Immature natural killer cell (primary cell): ENCODE measurements at regions not wholly inside any gene's neighbourhood (a gene's known extent, or its start where the extent isn't known, plus 50 kb on each side); places are given as distances from the start of the nearest gene placed in this dataset.
"Not testable (repeated sequence)": the region's sequence is repeated elsewhere in the genome, so short reads cannot be mapped to it uniquely, and the experiment has no call there.

ENCODE experiments used
- DNase-seq, 3 donors: peaks; one replicate each; pipeline ENCODE4 v3.0.0; 2022; ENCODE audit warnings: mixed read lengths in 1 of 3
- H3K27ac Mint-ChIP-seq, 6 donors: one replicate each; pipeline ENCODE4 v1.8.0; 2020; ENCODE audit warnings: mixed read lengths in 6 of 6, mild to moderate bottlenecking in 5 of 6, inconsistent platforms in 4 of 6, moderate library complexity in 3 of 6
- H3K27me3 Mint-ChIP-seq, 3 donors: one replicate each; pipeline ENCODE4 v1.8.0; 2020 to 2021; ENCODE audit warnings: low read depth in 3 of 3, mild to moderate bottlenecking in 3 of 3, mixed read lengths in 3 of 3, moderate library complexity in 3 of 3, inconsistent platforms in 1 of 3
- H3K36me3 Mint-ChIP-seq, 3 donors: one replicate each; pipeline ENCODE4 v1.8.0; 2020; ENCODE audit warnings: mixed read lengths in 3 of 3, inconsistent platforms in 2 of 3, mild to moderate bottlenecking in 2 of 3
- H3K4me1 Mint-ChIP-seq, 2 donors: one replicate each; pipeline ENCODE4 v1.8.0; 2020; ENCODE audit warnings: inconsistent platforms in 2 of 2, mild to moderate bottlenecking in 2 of 2, mixed read lengths in 2 of 2, moderate library complexity in 1 of 2
- H3K4me3 Mint-ChIP-seq, 5 donors: one replicate each; pipeline ENCODE4 v1.8.0; 2020; ENCODE audit warnings: mild to moderate bottlenecking in 5 of 5, mixed read lengths in 5 of 5, inconsistent platforms in 3 of 5, moderate library complexity in 3 of 5
- H3K9me3 Mint-ChIP-seq, 6 donors: one replicate each; pipeline ENCODE4 v1.8.0; 2020; ENCODE audit warnings: mild to moderate bottlenecking in 6 of 6, mixed read lengths in 6 of 6, inconsistent platforms in 4 of 6, moderate library complexity in 3 of 6

DNA sequence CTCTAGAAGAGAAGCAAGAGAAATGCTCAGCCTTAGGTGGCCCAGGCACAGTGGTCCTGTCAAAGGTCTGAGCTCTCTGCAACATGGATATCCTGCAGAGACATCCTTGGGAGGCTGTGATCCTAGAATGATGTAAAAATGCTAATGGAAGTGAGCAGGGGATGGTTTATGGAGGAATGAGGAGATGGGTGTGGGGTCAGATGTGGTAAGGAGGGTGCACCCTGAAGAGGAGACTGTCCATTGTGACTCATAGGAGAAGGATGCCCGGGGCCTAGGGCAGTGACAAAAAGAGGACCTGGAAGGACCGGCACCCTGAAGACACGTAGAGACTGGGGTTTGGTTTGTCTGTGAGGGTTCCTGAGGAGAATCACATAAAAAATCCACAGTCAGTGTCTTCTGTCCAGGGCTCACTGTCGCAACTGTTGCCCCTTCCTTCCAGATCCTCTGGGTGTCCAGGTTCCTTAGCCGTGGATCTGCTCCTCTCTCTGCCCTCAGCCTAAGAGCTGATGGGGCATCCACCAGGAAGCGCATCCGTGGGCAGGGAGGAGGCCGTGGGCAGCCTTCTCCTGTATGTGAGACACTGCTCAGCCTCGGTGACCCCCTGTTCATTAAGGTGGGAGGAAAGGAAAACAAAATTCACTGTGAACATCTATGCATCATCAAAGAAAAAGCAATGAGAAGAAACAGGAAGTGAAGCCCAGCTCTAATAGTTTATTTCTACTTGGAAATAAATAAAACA is 110.7 kb downstream of the VPREB1 start:
- Mint-ChIP-seq H3K27me3 (peaks cover 2 to 7% (median 2%) of the 10 kb centered on the region in 3 donors), H3K9me3 (peaks cover 0 to 1% (median 0%) of the 10 kb centered on the region in 6 donors), H3K4me3 (no peak overlapping the region), H3K36me3 (no peaks in the 10 kb centered on the region), H3K4me1 (peaks cover 3 to 9% of the 10 kb centered on the region in 2 donors), H3K27ac (no peak overlapping the region)
- no peak for DNase-seq

DNA sequence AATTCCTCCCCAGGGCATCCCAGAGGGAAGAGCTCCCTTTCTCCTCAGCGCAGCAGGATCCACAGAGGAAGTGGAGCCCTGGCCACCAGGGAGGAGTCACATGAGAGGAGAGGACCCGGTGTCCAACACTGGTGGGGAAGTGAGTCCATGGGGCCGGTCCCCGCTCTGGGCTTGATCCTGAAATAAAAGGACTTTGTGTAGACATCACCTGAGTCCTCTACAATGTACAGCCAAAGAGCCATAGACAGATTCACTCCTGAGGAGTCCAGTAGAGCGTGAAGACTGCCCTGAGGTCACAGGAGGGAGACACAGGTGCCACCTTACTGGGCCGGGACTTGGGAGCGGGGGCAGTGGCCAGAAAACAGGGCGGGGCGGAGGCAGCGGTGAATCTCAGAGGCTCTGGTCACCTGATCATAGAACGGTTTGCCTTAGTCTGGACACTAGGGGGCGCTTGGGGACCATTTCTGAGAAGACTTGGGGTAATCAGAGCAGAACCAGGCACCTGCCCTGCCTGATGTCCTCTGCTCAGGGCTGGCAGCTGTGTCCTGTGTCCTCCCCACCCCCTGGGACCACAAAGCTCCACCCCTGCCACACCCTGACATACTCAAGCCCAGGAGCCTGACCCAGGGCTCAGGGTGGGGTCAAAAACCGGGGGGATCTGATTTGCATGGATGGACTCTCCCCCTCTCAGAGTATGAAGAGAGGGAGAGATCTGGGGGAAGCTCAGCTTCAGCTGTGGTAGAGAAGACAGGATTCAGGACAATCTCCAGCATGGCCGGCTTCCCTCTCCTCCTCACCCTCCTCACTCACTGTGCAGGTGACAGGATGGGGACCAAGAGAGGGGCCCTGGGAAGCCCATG is 112.7 kb downstream of the VPREB1 start:
- H3K4me1 Mint-ChIP-seq = peaks cover 3 to 9% of the 10 kb centered on the region in 2 donors
- H3K27me3 Mint-ChIP-seq = peaks cover 2 to 9% (median 3%) of the 10 kb centered on the region in 3 donors
- peak; percentile 32 to 44 (median 42) for DNase-seq
- H3K36me3 Mint-ChIP-seq = no peaks in the 10 kb centered on the region
- peaks cover 0 to 1% (median 0%) of the 10 kb centered on the region in 6 donors for H3K9me3 Mint-ChIP-seq
- no peak overlapping the region for H3K4me3 Mint-ChIP-seq
- H3K27ac Mint-ChIP-seq = no peak overlapping the region

DNA sequence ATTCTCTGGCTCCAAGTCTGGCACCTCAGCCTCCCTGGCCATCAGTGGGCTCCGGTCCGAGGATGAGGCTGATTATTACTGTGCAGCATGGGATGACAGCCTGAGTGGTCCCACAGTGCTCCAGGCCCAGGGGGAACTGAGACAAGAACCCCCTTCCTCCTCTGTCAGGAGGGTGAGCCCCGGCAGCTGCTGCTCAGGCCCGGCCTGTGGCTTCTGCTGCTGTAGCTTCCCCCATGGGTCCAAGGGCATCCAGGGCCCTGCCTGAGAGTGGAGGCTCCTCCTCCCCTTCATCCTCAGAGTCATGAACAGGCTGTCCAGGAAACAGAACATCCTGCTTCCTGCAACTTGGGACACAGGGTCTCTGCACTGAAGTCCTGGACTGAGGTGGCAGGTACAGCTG is 113.6 kb downstream of the VPREB1 start:
- Mint-ChIP-seq H3K4me3 (no peak overlapping the region), H3K36me3 (no peaks in the 10 kb centered on the region), H3K27ac (no peak overlapping the region), H3K27me3 (peaks cover 3 to 9% (median 3%) of the 10 kb centered on the region in 3 donors), H3K4me1 (peaks cover 3 to 9% of the 10 kb centered on the region in 2 donors), H3K9me3 (peaks cover 0 to 1% (median 0%) of the 10 kb centered on the region in 6 donors)
- DNase-seq = no peak

DNA sequence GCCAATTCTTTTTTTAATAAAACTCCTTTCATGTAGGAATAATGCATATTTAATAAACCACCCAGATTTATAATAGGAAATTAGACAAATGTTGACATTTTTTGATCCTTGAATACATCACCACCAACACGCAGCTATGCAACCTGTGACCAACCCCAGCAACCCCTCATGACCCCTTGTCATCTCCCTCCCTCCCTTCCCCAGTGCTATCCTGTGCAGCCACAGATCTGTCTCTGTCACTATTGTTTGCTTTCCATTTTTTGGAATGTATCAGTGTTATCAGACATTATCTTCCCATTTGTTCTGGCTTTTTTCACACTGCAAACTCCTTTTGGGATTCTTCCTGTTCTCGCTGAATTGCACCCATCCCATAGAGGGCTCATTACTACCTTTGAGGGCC is 114.1 kb downstream of the VPREB1 start:
- no peak overlapping the region for H3K4me3 Mint-ChIP-seq
- peaks cover 3 to 9% of the 10 kb centered on the region in 2 donors for H3K4me1 Mint-ChIP-seq
- DNase-seq = no peak
- no peak overlapping the region for H3K27ac Mint-ChIP-seq
- peaks cover 0 to 1% (median 0%) of the 10 kb centered on the region in 6 donors for H3K9me3 Mint-ChIP-seq
- peaks cover 3 to 14% (median 3%) of the 10 kb centered on the region in 3 donors for H3K27me3 Mint-ChIP-seq
- H3K36me3 Mint-ChIP-seq = no peaks in the 10 kb centered on the region

DNA sequence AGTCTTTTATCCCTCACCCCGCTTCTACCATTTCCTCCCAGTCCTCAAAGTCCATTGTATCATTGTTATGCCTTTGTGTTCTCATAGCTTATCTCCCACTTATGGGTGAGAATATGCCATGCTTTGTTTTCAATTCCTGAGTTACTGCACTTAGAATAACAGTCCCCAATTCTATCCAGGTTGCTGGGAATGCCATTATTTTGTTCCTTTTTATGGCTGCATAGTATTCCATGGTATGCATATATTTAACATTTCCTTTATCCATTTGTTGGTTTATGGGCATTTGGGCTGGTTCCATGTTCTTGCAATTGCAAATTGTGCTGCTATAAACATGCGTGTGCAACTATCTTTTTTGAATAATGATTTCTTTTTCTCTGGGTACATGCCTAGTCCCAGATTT is 114.9 kb downstream of the VPREB1 start:
- peaks cover 3 to 17% (median 3%) of the 10 kb centered on the region in 3 donors for H3K27me3 Mint-ChIP-seq
- peaks cover 0 to 1% (median 0%) of the 10 kb centered on the region in 6 donors for H3K9me3 Mint-ChIP-seq
- DNase-seq = no peak
- H3K4me3 Mint-ChIP-seq = no peak overlapping the region
- no peak overlapping the region for H3K27ac Mint-ChIP-seq
- H3K4me1 Mint-ChIP-seq = peaks cover 3 to 9% of the 10 kb centered on the region in 2 donors
- H3K36me3 Mint-ChIP-seq = no peaks in the 10 kb centered on the region

DNA sequence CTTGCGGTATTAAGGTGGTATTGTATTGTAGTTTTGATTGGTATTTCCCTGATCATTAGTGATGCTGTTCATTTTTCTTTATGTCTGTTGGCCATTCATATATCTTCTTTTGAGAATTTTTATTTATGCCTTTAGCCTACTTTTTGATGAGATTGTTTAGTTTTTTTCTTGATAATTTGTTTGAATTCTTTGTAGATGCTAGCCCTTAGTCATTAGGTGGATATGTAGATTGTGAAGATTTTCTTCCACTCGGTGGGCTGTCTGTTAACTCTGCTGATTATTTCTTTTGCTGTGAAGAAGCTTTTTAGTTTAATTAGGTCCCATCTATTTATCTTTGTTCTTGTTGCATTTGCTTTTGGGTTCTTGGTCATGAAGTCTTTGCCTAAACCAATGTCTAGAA is 115.4 kb downstream of the VPREB1 start:
- H3K4me1 Mint-ChIP-seq = peaks cover 3 to 9% of the 10 kb centered on the region in 2 donors

DNA sequence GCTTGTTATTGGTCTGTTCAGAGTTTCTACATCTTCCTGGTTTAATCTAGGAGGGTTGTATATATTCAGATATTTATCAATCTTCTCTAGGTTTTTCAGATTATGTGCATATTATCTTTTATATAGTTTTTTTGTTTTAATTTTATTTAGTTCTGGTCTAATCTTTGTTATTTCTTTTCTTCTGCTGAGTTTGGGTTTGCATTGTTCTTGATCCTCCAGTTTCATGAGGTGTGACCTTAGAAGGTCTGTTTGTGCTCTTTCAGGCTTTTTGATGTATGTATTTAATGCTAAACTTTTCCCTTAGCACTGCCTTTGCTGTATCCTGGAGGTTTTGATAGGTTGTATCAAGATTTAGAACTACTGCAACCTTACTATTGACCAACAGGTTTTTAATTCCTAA is 117.7 kb downstream of the VPREB1 start:
- H3K27me3 Mint-ChIP-seq = peaks cover 3 to 19% (median 5%) of the 10 kb centered on the region in 3 donors
- H3K9me3 Mint-ChIP-seq = no peaks in the 10 kb centered on the region
- no peak for DNase-seq
- no peak overlapping the region for H3K27ac Mint-ChIP-seq
- no peak overlapping the region for H3K4me3 Mint-ChIP-seq
- no peaks in the 10 kb centered on the region for H3K36me3 Mint-ChIP-seq
- peaks cover 0 to under 1% of the 10 kb centered on the region in 2 donors for H3K4me1 Mint-ChIP-seq

More for the DNA sequence above, 115.4 kb downstream of the VPREB1 start:
- no peaks in the 10 kb centered on the region for H3K36me3 Mint-ChIP-seq
- peaks cover 0 to 1% (median 0%) of the 10 kb centered on the region in 6 donors for H3K9me3 Mint-ChIP-seq
- H3K4me3 Mint-ChIP-seq = no peak overlapping the region
- no peak overlapping the region for H3K27ac Mint-ChIP-seq
- H3K27me3 Mint-ChIP-seq = peaks cover 3 to 17% (median 3%) of the 10 kb centered on the region in 3 donors
- no peak for DNase-seq

DNA sequence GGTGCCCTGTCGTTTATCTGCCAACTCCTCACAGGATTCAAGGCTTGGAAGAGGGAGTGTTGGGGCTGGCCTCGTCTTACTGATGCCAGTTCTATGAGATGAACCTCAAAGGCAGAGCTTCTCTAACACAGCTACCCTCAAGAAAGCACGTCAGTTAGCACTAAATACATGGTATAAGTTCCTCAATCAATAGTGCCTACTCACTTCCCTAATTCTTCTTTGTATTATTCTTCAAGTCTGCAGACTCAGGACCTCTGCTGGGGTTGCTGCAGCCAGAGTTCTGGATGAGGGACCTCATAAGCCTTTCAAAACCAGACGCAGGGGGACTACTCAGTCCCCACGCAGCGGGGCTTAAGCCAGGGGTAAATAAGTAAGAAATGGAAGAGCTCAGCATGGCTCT is 118.3 kb downstream of the VPREB1 start:
- no peaks in the 10 kb centered on the region for H3K9me3 Mint-ChIP-seq
- no peak for DNase-seq
- H3K36me3 Mint-ChIP-seq = no peaks in the 10 kb centered on the region
- no peaks in the 10 kb centered on the region for H3K4me1 Mint-ChIP-seq
- peaks cover 3 to 19% (median 5%) of the 10 kb centered on the region in 3 donors for H3K27me3 Mint-ChIP-seq
- H3K27ac Mint-ChIP-seq = no peak overlapping the region
- H3K4me3 Mint-ChIP-seq = no peak overlapping the region

DNA sequence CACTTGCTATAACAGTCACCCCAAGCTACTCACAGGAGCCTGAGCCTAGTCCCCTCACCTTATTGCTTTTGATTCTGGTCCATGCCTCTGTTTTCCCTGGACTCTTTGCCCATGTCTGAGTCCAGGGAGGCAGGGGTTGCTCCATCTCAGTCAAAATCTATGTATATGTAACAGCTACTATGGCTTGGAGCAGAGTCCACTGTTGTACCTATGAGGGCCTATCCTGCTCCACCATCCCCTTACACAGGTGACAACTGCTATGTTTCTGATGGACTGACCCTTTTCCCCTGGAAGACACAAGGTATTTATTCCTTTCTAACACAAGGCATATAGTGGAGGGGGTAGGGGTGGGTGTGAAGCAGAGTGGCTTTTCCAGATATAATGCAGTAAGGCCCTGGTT is 119.6 kb downstream of the VPREB1 start:
- Mint-ChIP-seq H3K27ac (no peak overlapping the region), H3K36me3 (no peaks in the 10 kb centered on the region), H3K4me1 (no peaks in the 10 kb centered on the region), H3K27me3 (peaks cover 3 to 17% (median 5%) of the 10 kb centered on the region in 3 donors), H3K9me3 (no peaks in the 10 kb centered on the region), H3K4me3 (no peak overlapping the region)
- no peak for DNase-seq

DNA sequence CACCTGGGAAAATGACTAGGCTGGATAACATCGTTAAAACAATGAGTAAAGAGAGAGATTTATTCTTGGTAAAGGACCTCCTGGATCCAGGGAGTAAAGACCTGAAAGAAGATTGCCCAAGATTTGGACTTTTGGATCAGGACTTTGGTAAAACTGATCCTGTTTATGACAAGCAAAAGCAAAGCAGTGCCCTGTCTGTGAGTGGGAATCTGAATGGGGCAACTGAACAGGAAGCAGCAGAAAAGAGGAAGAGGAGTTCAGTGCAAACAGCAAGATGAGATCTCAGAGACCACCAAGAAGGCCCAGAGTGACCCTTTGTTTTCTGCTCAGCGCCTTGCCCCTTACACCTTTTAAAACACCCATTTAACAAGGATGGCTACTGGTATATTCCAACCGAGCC is 122.0 kb downstream of the VPREB1 start:
- Mint-ChIP-seq H3K36me3 (no peaks in the 10 kb centered on the region), H3K9me3 (no peaks in the 10 kb centered on the region), H3K4me1 (no peaks in the 10 kb centered on the region), H3K27me3 (peaks cover 2 to 19% (median 5%) of the 10 kb centered on the region in 3 donors), H3K27ac (no peak overlapping the region), H3K4me3 (no peak overlapping the region)
- no peak for DNase-seq

DNA sequence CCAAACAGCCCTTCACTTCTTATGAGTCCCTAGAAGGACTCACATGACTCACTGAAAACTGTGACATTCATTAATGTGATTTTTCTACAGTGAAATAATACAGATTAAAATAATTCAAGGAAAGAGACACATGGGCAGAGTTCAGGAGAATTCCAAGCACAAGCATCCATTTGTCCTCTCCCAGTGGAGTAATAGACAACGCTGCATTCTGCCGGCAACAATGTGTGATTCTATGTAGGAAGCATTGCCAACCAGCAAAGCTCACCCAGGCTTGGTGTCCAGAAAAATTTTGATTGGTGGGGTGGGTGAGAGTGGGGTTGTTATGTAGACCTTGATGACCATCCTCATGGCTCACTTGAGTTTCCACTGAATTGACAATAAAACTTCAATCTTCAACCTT is 123.9 kb downstream of the VPREB1 start:
- Mint-ChIP-seq H3K27me3 (peaks cover 2 to 16% (median 3%) of the 10 kb centered on the region in 3 donors), H3K27ac (no peak overlapping the region), H3K9me3 (no peaks in the 10 kb centered on the region), H3K4me3 (no peak overlapping the region), H3K36me3 (no peaks in the 10 kb centered on the region), H3K4me1 (no peaks in the 10 kb centered on the region)
- no peak for DNase-seq

DNA sequence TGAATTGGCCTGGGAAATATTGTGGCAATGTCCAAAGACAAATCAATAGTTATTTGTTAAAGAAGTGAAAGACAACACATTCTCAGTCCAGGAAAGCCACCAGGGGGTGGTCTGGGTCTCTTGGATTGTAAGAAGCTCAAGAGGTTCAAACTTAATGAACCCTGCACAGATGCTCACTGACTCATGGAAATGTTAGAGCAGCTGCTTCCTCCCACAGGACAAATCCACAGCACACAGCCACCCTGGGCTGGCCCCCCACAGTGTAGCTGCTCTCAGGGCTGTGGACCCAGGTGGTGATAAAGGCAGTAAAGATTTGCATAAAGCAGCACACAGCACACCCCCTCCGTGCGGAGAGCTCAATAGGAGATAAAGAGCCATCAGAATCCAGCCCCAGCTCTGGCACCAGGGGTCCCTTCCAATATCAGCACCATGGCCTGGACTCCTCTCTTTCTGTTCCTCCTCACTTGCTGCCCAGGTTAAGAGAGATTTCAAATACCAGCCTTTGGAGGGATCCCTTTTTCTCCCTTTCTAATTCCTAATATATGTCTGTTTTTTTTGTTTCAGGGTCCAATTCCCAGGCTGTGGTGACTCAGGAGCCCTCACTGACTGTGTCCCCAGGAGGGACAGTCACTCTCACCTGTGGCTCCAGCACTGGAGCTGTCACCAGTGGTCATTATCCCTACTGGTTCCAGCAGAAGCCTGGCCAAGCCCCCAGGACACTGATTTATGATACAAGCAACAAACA is 124.8 kb downstream of the VPREB1 start:
- not testable (repeated sequence) for DNase-seq, H3K36me3 Mint-ChIP-seq, H3K4me3 Mint-ChIP-seq, H3K4me1 Mint-ChIP-seq, H3K27ac Mint-ChIP-seq, H3K9me3 Mint-ChIP-seq
- peaks cover 2 to 11% (median 3%) of the 10 kb centered on the region in 3 donors for H3K27me3 Mint-ChIP-seq

DNA sequence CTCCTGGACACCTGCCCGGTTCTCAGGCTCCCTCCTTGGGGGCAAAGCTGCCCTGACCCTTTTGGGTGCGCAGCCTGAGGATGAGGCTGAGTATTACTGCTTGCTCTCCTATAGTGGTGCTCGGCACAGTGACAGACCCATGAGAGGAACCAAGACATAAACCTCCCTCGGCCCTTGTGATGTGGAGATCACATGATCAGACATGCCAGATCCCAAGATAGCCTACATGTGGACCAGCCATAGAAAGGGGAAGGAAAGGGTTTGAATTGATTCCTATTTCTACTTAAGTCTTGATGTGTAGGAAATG is 125.3 kb downstream of the VPREB1 start:
- H3K4me1 Mint-ChIP-seq = no peaks in the 10 kb centered on the region
- no peaks in the 10 kb centered on the region for H3K9me3 Mint-ChIP-seq
- H3K36me3 Mint-ChIP-seq = no peaks in the 10 kb centered on the region
- no peak overlapping the region for H3K4me3 Mint-ChIP-seq
- H3K27ac Mint-ChIP-seq = no peak overlapping the region
- H3K27me3 Mint-ChIP-seq = peaks cover 2 to 11% (median 3%) of the 10 kb centered on the region in 3 donors
- no peak for DNase-seq
